ENCODE measurements at regions not wholly inside any gene's neighbourhood (a gene's known extent, or its start where the extent isn't known, plus 50 kb on each side); places are given as distances from the start of the nearest gene placed in this dataset.

DNA sequence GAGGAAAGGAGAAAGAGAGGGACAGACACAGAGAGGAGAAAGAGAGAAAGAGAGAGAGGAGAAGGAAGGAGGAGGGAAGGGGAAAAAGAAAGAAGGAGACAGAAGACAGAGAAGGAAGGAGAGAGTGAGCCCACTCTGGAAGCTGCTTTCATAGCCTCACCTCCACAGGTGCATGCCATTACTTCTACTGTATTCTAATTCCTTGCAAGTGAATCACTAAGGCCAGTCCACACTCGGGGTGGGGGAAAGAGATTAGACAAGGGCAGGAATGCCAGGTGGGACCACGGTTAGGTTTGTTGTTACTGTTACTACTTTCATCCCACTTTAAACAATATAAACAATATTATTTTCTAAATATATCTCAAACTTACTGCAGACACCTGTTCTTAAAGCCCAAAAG is 684.5 kb upstream of the ARGLU1 start:
- H2AFZ ChIP-seq (ENCODE audit: low read depth, low read length), result no peak overlapping the region
- no peak overlapping the region for H3K4me3 ChIP-seq (ENCODE audit: low read length)
- TF ChIP-seq POLR2AphosphoS5 (IDR thresholded peaks at IDR 0.05) (no peak), EP300 (conservative IDR thresholded peaks at IDR 0.05; ENCODE audit: poor library complexity, severe bottlenecking) (no peak), MXI1 (conservative IDR thresholded peaks at IDR 0.05; ENCODE audit: poor library complexity, severe bottlenecking) (no peak), SMC3 (conservative IDR thresholded peaks at IDR 0.05; ENCODE audit: poor library complexity) (no peak), TAF1 (IDR thresholded peaks at IDR 0.05; ENCODE audit: low read depth) (no peak), RAD21 (conservative IDR thresholded peaks at IDR 0.05) (no peak), EZH2 (IDR thresholded peaks at IDR 0.05; ENCODE audit: borderline replicate concordance, insufficient read depth, low read length, poor library complexity, severe bottlenecking) (no peak)
- TF ChIP-seq, protein P1, sequence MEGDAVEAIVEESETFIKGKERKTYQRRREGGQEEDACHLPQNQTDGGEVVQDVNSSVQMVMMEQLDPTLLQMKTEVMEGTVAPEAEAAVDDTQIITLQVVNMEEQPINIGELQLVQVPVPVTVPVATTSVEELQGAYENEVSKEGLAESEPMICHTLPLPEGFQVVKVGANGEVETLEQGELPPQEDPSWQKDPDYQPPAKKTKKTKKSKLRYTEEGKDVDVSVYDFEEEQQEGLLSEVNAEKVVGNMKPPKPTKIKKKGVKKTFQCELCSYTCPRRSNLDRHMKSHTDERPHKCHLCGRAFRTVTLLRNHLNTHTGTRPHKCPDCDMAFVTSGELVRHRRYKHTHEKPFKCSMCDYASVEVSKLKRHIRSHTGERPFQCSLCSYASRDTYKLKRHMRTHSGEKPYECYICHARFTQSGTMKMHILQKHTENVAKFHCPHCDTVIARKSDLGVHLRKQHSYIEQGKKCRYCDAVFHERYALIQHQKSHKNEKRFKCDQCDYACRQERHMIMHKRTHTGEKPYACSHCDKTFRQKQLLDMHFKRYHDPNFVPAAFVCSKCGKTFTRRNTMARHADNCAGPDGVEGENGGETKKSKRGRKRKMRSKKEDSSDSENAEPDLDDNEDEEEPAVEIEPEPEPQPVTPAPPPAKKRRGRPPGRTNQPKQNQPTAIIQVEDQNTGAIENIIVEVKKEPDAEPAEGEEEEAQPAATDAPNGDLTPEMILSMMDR (IDR thresholded peaks at IDR 0.05; ENCODE audit: poor library complexity, severe bottlenecking), result no peak
- TF ChIP-seq, protein P2, sequence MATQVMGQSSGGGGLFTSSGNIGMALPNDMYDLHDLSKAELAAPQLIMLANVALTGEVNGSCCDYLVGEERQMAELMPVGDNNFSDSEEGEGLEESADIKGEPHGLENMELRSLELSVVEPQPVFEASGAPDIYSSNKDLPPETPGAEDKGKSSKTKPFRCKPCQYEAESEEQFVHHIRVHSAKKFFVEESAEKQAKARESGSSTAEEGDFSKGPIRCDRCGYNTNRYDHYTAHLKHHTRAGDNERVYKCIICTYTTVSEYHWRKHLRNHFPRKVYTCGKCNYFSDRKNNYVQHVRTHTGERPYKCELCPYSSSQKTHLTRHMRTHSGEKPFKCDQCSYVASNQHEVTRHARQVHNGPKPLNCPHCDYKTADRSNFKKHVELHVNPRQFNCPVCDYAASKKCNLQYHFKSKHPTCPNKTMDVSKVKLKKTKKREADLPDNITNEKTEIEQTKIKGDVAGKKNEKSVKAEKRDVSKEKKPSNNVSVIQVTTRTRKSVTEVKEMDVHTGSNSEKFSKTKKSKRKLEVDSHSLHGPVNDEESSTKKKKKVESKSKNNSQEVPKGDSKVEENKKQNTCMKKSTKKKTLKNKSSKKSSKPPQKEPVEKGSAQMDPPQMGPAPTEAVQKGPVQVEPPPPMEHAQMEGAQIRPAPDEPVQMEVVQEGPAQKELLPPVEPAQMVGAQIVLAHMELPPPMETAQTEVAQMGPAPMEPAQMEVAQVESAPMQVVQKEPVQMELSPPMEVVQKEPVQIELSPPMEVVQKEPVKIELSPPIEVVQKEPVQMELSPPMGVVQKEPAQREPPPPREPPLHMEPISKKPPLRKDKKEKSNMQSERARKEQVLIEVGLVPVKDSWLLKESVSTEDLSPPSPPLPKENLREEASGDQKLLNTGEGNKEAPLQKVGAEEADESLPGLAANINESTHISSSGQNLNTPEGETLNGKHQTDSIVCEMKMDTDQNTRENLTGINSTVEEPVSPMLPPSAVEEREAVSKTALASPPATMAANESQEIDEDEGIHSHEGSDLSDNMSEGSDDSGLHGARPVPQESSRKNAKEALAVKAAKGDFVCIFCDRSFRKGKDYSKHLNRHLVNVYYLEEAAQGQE (IDR thresholded peaks at IDR 0.05; ENCODE audit: borderline replicate concordance), result no peak
- no peaks in the 10 kb centered on the region for H3F3A ChIP-seq (ENCODE audit: insufficient read depth, low read length, poor library complexity, severe bottlenecking)
- no peaks in the 10 kb centered on the region for H3K9me3 ChIP-seq (ENCODE audit: low read length)
- no peaks in the 10 kb centered on the region for H3K79me2 ChIP-seq (replicated peaks; ENCODE audit: insufficient read depth, low read length)
- no peaks in the 10 kb centered on the region for H3K36me3 ChIP-seq (ENCODE audit: insufficient read depth, low read length)
- no peak overlapping the region for H3K4me2 ChIP-seq (ENCODE audit: low read length)
- H3K9ac ChIP-seq (ENCODE audit: low read length), result no peak overlapping the region
- H3K27me3 ChIP-seq (ENCODE audit: insufficient read depth, low read depth, low read length), result no peaks in the 10 kb centered on the region
- no peak overlapping the region for H3K27ac ChIP-seq (ENCODE audit: low read length)
- no peaks in the 10 kb centered on the region for H3K9me2 ChIP-seq (ENCODE audit: insufficient read depth, low read length)
- H4K20me1 ChIP-seq (ENCODE audit: insufficient read depth), result no peaks in the 10 kb centered on the region

- H3K4me2 ChIP-seq (ENCODE audit: low read length), result no peak overlapping the region
- H3K36me3 ChIP-seq (ENCODE audit: insufficient read depth, low read length), result no peaks in the 10 kb centered on the region
- H3K27ac ChIP-seq (ENCODE audit: low read length), result no peak overlapping the region
- no peaks in the 10 kb centered on the region for H3K9me2 ChIP-seq (ENCODE audit: insufficient read depth, low read length)
- no peaks in the 10 kb centered on the region for H3K27me3 ChIP-seq (ENCODE audit: insufficient read depth, low read depth, low read length)
- no peaks in the 10 kb centered on the region for H4K20me1 ChIP-seq (ENCODE audit: insufficient read depth)
- H3K9ac ChIP-seq (ENCODE audit: low read length), result no peak overlapping the region
- H3K9me3 ChIP-seq (ENCODE audit: low read length), result no peaks in the 10 kb centered on the region
- H3F3A ChIP-seq (ENCODE audit: insufficient read depth, low read length, poor library complexity, severe bottlenecking), result no peaks in the 10 kb centered on the region
- TF ChIP-seq, protein P1 (IDR thresholded peaks at IDR 0.05; ENCODE audit: poor library complexity, severe bottlenecking), result no peak
- TF ChIP-seq, protein P2 (IDR thresholded peaks at IDR 0.05; ENCODE audit: borderline replicate concordance), result no peak
- no peak for TF ChIP-seq EZH2 (IDR thresholded peaks at IDR 0.05; ENCODE audit: borderline replicate concordance, insufficient read depth, low read length, poor library complexity, severe bottlenecking)
- no peak for TF ChIP-seq EP300 (conservative IDR thresholded peaks at IDR 0.05; ENCODE audit: poor library complexity, severe bottlenecking)
- no peak for TF ChIP-seq TAF1 (IDR thresholded peaks at IDR 0.05; ENCODE audit: low read depth)
- TF ChIP-seq RAD21 (conservative IDR thresholded peaks at IDR 0.05), result no peak
- TF ChIP-seq MXI1 (conservative IDR thresholded peaks at IDR 0.05; ENCODE audit: poor library complexity, severe bottlenecking), result no peak
- no peak for TF ChIP-seq SMC3 (conservative IDR thresholded peaks at IDR 0.05; ENCODE audit: poor library complexity)
- TF ChIP-seq POLR2AphosphoS5 (IDR thresholded peaks at IDR 0.05), result no peak
- no peak overlapping the region for H2AFZ ChIP-seq (ENCODE audit: low read depth, low read length)
- no peaks in the 10 kb centered on the region for H3K79me2 ChIP-seq (replicated peaks; ENCODE audit: insufficient read depth, low read length)
- no peak overlapping the region for H3K4me3 ChIP-seq (ENCODE audit: low read length)
Observed at GRCh38 chr13:107252021-107252420, 684.1 kb upstream of the ARGLU1 start.

Data from neural cell (in vitro differentiated cells).